Activated T-helper 1 cell treated with anti-CD3 and anti-CD28 coated beads, Interleukin-12 subunit alpha, Interleukin-12 subunit beta, Interleukin-2, Interleukin-4 antibody, amounts not matched to agents 30 ng/mL and 10 ng/mL and 1 ng/mL, durations not matched to agents 14 hours and 24 hours and 36 hours (primary cell): ENCODE measurements at regions not wholly inside any gene's neighbourhood (a gene's known extent, or its start where the extent isn't known, plus 50 kb on each side); places are given as distances from the start of the nearest gene placed in this dataset.

Source experiments
- DNase-seq: peaks from one replicate; pipeline ENCODE4 v3.0.0; 2021; ENCODE audit warnings: low spot score
- H3K27ac Mint-ChIP-seq: one replicate; pipeline ENCODE4 v1.8.0; 2021; ENCODE audit warnings: mild to moderate bottlenecking, mixed read lengths
- H3K27me3 Mint-ChIP-seq: one replicate; pipeline ENCODE4 v1.8.0; 2022; ENCODE audit warnings: mild to moderate bottlenecking, moderate library complexity, mixed read lengths; ENCODE audit not compliant: insufficient read depth
- H3K36me3 Mint-ChIP-seq: one replicate; pipeline ENCODE4 v1.8.0; 2021; ENCODE audit warnings: low read depth, mixed read lengths
- H3K4me1 Mint-ChIP-seq: one replicate; pipeline ENCODE4 v1.8.0; 2021; ENCODE audit warnings: low read depth, mixed read lengths
- H3K4me3 Mint-ChIP-seq: one replicate; pipeline ENCODE4 v1.8.0; 2021; ENCODE audit warnings: mild to moderate bottlenecking, moderate library complexity, mixed read lengths
- H3K9me3 Mint-ChIP-seq: one replicate; pipeline ENCODE4 v1.8.0; 2021; ENCODE audit warnings: mixed read lengths
- intact Hi-C: fragments of 100-400 bp; cut with micrococcal nuclease; formaldehyde crosslinking; loops from one replicate; pipeline ENCODE4 v1.15.1; 2024

GRCh38 chr4:43959976-43960375, 488.6 kb downstream of the KCTD8 start:
- intact Hi-C loops = no loop called here

GRCh38 chr4:43968011-43968410, 480.6 kb downstream of the KCTD8 start:
- no peaks in the 10 kb centered on the region for H3K9me3 Mint-ChIP-seq
- H3K4me3 Mint-ChIP-seq = no peak overlapping the region
- H3K27me3 Mint-ChIP-seq = no peaks in the 10 kb centered on the region
- H3K4me1 Mint-ChIP-seq = no peaks in the 10 kb centered on the region
- no peak for DNase-seq
- intact Hi-C loops = no loop called here
- no peak overlapping the region for H3K27ac Mint-ChIP-seq
- no peaks in the 10 kb centered on the region for H3K36me3 Mint-ChIP-seq

More at GRCh38 chr4:43959976-43960375, 488.6 kb downstream of the KCTD8 start:
- no peaks in the 10 kb centered on the region for H3K27me3 Mint-ChIP-seq
- no peak overlapping the region for H3K4me3 Mint-ChIP-seq
- H3K9me3 Mint-ChIP-seq = no peaks in the 10 kb centered on the region
- no peak overlapping the region for H3K27ac Mint-ChIP-seq
- no peaks in the 10 kb centered on the region for H3K36me3 Mint-ChIP-seq
- H3K4me1 Mint-ChIP-seq = no peaks in the 10 kb centered on the region
- DNase-seq = no peak

DNA sequence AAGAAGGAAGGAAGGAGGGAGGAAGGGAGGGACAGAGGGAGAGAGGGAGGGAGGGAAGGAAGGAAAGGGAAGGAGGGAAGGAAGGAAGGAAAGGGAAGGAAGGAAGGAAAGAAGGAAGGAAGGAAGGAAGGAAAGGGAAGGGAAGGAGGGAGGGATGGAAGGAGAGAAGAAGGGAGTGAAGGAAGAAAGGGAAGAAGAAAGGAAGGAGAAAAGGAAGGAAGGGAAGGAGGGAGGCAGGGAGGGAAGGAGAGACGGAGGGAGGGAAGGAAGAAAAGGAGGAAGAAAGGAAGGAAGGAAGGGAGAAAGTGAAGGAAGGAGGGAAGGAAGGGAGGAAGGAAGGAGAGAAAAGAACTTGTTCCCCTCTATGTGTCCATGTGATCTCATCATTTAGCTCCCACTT, 465.0 kb downstream of the KCTD8 start:
- H3K4me1 Mint-ChIP-seq = no peaks in the 10 kb centered on the region
- H3K36me3 Mint-ChIP-seq = no peaks in the 10 kb centered on the region
- no peaks in the 10 kb centered on the region for H3K9me3 Mint-ChIP-seq
- no peaks in the 10 kb centered on the region for H3K27me3 Mint-ChIP-seq
- H3K4me3 Mint-ChIP-seq = no peak overlapping the region
- no peak for DNase-seq
- intact Hi-C loops = no loop called here
- H3K27ac Mint-ChIP-seq = no peak overlapping the region

- no peaks in the 10 kb centered on the region for H3K9me3 Mint-ChIP-seq
- H3K4me1 Mint-ChIP-seq = no peaks in the 10 kb centered on the region
- no peaks in the 10 kb centered on the region for H3K36me3 Mint-ChIP-seq
- no peaks in the 10 kb centered on the region for H3K27me3 Mint-ChIP-seq
- no peak overlapping the region for H3K27ac Mint-ChIP-seq
- no peak for DNase-seq
- intact Hi-C loops = no loop called here
- H3K4me3 Mint-ChIP-seq = no peak overlapping the region
Observed at GRCh38 chr4:43987331-43987944, 461.2 kb downstream of the KCTD8 start.

- intact Hi-C loops = no loop called here
- Mint-ChIP-seq H3K4me1 (no peaks in the 10 kb centered on the region), H3K9me3 (no peaks in the 10 kb centered on the region), H3K27ac (no peak overlapping the region), H3K36me3 (no peaks in the 10 kb centered on the region), H3K27me3 (no peaks in the 10 kb centered on the region), H3K4me3 (no peak overlapping the region)
- no peak for DNase-seq
Observed at GRCh38 chr4:43990551-43990950, 458.1 kb downstream of the KCTD8 start.

- Mint-ChIP-seq H3K27ac (no peak overlapping the region), H3K4me1 (no peaks in the 10 kb centered on the region), H3K36me3 (no peaks in the 10 kb centered on the region), H3K27me3 (no peaks in the 10 kb centered on the region), H3K9me3 (no peaks in the 10 kb centered on the region), H3K4me3 (no peak overlapping the region)
- no peak for DNase-seq
- intact Hi-C loops = no loop called here
Observed at GRCh38 chr4:43990963-43991362, 457.6 kb downstream of the KCTD8 start.

DNA sequence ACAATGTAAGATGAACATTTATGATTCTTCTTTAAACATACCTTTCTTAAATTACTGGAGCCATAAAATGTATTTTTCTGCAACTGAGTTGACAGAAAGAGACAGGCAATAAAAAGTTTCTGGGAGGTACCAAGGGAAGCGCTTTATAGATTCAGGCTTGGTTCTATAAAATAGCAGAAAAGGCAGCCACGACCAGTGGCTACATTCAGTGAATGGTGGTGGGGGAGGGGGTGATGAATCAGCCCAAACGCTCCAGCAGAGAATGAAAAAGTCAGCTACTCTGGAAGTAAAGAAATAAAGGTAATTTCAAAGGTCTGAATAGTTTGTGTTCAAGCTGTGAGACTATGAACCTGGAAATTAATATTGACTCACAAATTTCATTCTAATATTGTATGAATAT, 456.1 kb downstream of the KCTD8 start:
- H3K4me1 Mint-ChIP-seq = no peaks in the 10 kb centered on the region
- no peak for DNase-seq
- no peaks in the 10 kb centered on the region for H3K27me3 Mint-ChIP-seq
- no peak overlapping the region for H3K27ac Mint-ChIP-seq
- H3K36me3 Mint-ChIP-seq = no peaks in the 10 kb centered on the region
- no peaks in the 10 kb centered on the region for H3K9me3 Mint-ChIP-seq
- intact Hi-C loops = no loop called here
- no peak overlapping the region for H3K4me3 Mint-ChIP-seq

- no peak for DNase-seq
- H3K36me3 Mint-ChIP-seq = no peaks in the 10 kb centered on the region
- H3K4me3 Mint-ChIP-seq = no peak overlapping the region
- H3K27me3 Mint-ChIP-seq = no peaks in the 10 kb centered on the region
- no peaks in the 10 kb centered on the region for H3K9me3 Mint-ChIP-seq
- no peak overlapping the region for H3K27ac Mint-ChIP-seq
- intact Hi-C loops = no loop called here
- H3K4me1 Mint-ChIP-seq = no peaks in the 10 kb centered on the region
Observed at GRCh38 chr4:43993196-43993902, 455.3 kb downstream of the KCTD8 start.

- Mint-ChIP-seq H3K27ac (no peak overlapping the region), H3K27me3 (no peaks in the 10 kb centered on the region), H3K36me3 (no peaks in the 10 kb centered on the region), H3K4me1 (no peaks in the 10 kb centered on the region), H3K4me3 (no peak overlapping the region), H3K9me3 (no peaks in the 10 kb centered on the region)
- intact Hi-C loops = no loop called here
- no peak for DNase-seq
Observed at GRCh38 chr4:43999669-44000068, 448.9 kb downstream of the KCTD8 start.

DNA sequence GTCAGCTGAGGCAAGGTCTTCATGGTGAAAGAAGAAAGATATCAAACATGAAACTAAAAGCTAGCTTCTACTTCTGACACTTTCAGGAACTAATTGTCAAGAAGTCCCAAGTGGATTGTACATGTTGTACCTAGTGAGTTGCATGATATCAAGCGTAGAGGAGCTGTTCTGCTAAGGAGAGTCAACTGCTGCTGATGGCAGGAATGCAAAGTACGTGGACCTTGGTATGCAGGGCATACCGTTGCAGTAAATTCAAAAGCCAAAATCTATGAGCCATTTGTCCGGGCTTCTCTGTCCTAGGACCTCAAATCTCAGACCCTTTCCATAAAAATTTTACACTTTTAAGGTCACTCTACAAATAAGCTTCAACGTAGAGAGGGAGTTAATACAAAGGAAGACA, 446.2 kb downstream of the KCTD8 start:
- H3K9me3 Mint-ChIP-seq = no peaks in the 10 kb centered on the region
- H3K27me3 Mint-ChIP-seq = no peaks in the 10 kb centered on the region
- H3K36me3 Mint-ChIP-seq = no peaks in the 10 kb centered on the region
- no peak overlapping the region for H3K4me3 Mint-ChIP-seq
- H3K27ac Mint-ChIP-seq = no peak overlapping the region
- DNase-seq = no peak
- intact Hi-C loops = no loop called here
- no peaks in the 10 kb centered on the region for H3K4me1 Mint-ChIP-seq

- no peak overlapping the region for H3K4me3 Mint-ChIP-seq
- no peaks in the 10 kb centered on the region for H3K27me3 Mint-ChIP-seq
- DNase-seq = no peak
- H3K9me3 Mint-ChIP-seq = peaks cover 13% of the 10 kb centered on the region
- no peaks in the 10 kb centered on the region for H3K36me3 Mint-ChIP-seq
- no peak overlapping the region for H3K27ac Mint-ChIP-seq
- intact Hi-C loops = no loop called here
- H3K4me1 Mint-ChIP-seq = no peaks in the 10 kb centered on the region
Observed at GRCh38 chr4:44016570-44017421, 431.8 kb downstream of the KCTD8 start.

- Mint-ChIP-seq H3K27me3 (no peaks in the 10 kb centered on the region), H3K4me3 (no peak overlapping the region), H3K4me1 (no peaks in the 10 kb centered on the region), H3K36me3 (no peaks in the 10 kb centered on the region), H3K27ac (no peak overlapping the region), H3K9me3 (peaks cover 13% of the 10 kb centered on the region)
- intact Hi-C loops = no loop called here
- no peak for DNase-seq
Observed at GRCh38 chr4:44017422-44017739, 431.2 kb downstream of the KCTD8 start.

- no peak overlapping the region for H3K27ac Mint-ChIP-seq
- no peak overlapping the region for H3K4me3 Mint-ChIP-seq
- H3K27me3 Mint-ChIP-seq = no peaks in the 10 kb centered on the region
- peaks cover 13% of the 10 kb centered on the region for H3K9me3 Mint-ChIP-seq
- H3K36me3 Mint-ChIP-seq = no peaks in the 10 kb centered on the region
- intact Hi-C loops = no loop called here
- no peak for DNase-seq
- no peaks in the 10 kb centered on the region for H3K4me1 Mint-ChIP-seq
Observed at GRCh38 chr4:44019721-44020120, 428.9 kb downstream of the KCTD8 start.
